Breast epithelium (tissue), 3 donors: ENCODE measurements at regions not wholly inside any gene's neighbourhood (a gene's known extent, or its start where the extent isn't known, plus 50 kb on each side); places are given as distances from the start of the nearest gene placed in this dataset.

Source experiments
- CTCF ChIP-seq, 3 donors: fragments of 450-650 bp; IDR thresholded peaks; one replicate each; pipeline ENCODE4 v1.5.1; 2016 to 2017; ENCODE audit warnings: antibody characterized with exemption in 3 of 3, mild to moderate bottlenecking in 3 of 3, moderate library complexity in 3 of 3
- POLR2A ChIP-seq: fragments of 450-650 bp; IDR thresholded peaks from one replicate; pipeline ENCODE4 v1.6.1; 2016; ENCODE audit warnings: antibody characterized with exemption, mild to moderate bottlenecking, moderate library complexity
- POLR2AphosphoS5 ChIP-seq, 3 donors: sonication (generic); formaldehyde crosslinking; IDR thresholded peaks; one replicate each; pipeline ENCODE4 v1.6.1; 2017; ENCODE audit warnings: antibody characterized with exemption in 3 of 3

GRCh38 chr6:18883851-18884250 is 496.7 kb downstream of the RNF144B start:
- TF ChIP-seq POLR2AphosphoS5 (IDR thresholded peaks at IDR 0.05) (no peak), POLR2A (no peak), CTCF (IDR thresholded peaks at IDR 0.05) (no peak)
